SK-N-DZ (cell line): ENCODE measurements at regions not wholly inside any gene's neighbourhood (a gene's known extent, or its start where the extent isn't known, plus 50 kb on each side); places are given as distances from the start of the nearest gene placed in this dataset.
"Not testable (repeated sequence)": the region's sequence is repeated elsewhere in the genome, so short reads cannot be mapped to it uniquely, and the experiment has no call there.

Experiments used
- DNase-seq: peaks from one replicate; pipeline ENCODE4 v3.0.0-alpha.2; 2015; ENCODE audit warnings: low spot score

DNA sequence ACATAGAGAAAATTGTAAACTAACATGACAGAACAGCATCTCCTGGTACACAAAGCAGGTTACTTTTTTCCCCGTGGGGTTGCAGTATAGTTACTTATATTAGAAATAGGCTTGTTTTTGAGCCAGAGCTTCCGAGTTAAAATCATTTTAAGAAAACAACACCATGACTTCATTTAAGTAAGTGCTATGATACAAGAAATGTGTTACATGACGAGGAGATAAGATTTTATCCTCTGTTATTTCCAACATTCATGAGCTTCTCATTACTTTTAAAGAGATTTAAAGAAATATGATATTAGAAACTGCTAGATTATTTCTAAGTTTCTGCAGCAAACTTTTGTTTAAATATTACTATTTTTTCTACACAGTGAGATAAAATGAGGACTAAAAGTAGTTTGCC lies 968.7 kb downstream of the GATA3 start:
- DNase-seq, result no peak

DNA sequence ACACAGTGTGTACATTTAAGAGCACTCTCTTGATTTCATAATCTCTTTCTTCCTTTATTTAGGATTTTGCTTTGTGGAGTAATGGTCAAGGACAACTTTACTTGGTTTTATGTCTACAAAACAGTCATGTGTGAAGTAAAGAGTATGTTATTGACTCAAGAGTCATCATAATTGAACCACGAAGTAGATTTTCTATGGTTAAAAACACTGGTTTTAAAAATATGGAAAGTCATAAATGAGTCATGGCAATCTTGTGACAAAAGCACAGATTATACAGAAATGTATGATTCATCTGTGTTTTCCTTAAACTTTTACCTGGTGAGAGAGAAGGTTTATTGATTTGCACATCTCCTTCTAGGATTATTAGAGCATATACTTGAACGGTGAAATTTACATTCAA lies 969.7 kb downstream of the GATA3 start:
- DNase-seq, result no peak

DNA sequence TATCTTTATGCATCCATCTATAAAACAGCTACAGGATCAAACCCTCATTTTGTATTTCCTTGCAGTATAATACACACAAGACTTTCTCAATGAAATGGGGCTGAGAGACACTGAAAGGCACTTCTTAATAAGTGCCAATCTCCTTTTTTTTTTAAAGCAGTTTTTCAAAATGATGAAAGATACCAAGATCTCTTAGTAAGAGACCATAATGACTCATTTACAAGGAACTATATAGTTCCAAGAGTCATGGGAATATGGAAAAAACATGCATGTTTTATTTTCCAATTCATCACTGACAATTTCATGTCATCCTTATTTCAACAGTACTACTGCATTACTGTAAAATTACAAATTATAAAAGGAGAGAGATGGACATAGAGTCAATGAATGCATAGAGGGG lies 973.7 kb downstream of the GATA3 start:
- no peak for DNase-seq

DNA sequence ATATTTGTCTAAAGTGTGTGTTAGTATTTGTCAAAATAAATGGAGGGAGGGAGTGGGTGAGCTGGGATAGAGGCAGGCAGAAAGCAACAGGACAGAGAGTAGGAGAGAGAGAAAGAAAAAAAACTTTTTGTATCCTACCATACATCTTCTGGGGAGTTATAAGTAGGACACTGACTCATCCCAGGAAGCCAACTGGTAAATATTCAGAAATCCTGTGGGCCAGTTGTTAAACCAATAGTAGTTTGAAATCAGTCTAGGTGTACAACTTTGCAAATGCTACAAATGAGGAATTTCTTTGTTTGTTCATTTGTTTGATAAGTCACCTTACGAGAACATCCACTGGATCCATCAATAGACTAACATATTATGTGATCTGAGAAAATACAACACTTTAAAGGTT lies 980.9 kb downstream of the GATA3 start:
- DNase-seq, result no peak

DNA sequence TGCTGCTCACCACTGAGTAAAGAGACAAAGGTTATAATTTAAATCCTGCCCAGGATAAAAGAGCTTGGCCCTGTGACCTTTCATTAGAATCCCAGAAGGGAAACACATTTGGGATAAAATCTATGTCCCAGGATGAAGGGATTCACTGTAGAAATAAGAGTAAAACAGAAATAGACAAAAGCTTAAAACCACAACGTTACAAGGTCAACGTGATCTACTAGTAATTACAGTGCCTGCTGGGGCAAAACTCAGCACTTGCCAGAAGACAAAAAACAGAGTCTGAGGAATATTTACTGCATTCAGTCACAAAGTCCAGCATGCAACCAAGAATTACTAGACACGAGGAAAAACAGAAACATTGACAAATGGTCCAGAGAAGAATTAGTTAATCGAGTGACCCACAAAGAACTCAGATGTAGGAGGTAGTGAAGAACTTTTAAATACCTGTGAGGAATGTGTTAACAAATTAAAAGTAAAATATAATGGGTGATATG lies 982.3 kb downstream of the GATA3 start:
- DNase-seq, result no peak

DNA sequence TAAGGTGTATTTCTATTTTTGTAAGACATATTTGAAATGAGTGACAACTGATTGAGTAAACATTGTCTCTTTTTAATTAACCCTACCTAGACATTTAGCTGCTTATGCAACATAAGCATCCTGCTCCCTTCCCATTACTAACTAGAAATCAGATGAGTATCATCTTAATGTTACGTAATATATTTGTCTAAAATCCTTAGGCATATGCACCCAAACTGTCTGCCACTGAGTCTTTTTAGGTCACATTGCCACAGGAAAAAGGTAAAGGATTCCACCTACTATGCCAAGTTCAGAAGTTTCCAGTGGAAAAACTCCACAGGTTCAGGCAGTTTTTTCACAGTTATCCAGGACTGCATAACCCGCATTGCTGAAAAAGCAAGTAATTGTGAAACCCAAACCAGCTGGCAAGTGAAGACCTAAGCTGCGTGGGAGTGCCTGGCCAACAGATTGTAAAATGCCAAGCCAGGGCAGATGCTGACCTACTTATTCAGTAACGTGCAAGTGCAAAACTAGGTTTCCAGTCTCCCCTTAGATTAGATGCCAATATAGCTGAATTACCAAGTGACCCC lies 983.7 kb downstream of the GATA3 start:
- no peak for DNase-seq

DNA sequence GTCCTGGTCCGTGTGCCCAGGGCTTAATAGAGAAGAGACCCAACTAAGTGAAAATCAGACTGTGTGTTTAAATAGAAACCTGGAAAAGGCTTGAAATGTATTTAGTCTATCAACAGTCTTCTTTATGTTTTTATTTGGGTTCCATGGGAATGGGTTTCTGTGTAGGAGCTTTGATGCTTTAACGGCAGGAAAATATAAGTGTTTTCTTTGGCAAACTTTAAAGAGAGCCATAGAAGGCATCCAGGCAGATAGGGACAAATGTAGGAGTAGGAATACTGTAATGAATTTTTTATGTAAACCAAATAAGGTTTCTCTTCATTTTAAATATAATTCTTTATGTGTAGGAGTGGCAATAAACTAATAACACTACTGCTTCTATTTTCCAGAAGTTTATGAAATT lies 989.0 kb downstream of the GATA3 start:
- DNase-seq, result no peak

DNA sequence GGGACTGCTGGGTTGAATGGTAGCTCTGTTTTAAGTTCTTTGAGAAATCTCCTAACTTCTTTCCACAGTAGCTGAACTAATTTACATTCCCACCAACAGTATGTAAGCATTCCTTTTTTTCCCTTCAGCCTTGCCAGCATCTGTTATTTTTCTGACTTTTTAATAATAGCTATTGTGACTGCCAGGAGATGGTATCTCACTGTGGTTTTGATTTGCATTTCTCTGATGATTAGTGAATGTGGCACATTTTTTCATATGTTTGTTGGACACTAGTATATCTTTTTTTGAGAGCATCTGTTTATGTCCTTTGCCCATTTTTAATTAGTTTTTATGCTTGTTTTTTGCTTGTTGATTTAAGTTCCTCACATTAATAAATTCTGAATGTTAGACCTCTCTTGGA lies 990.8 kb downstream of the GATA3 start:
- no peak for DNase-seq

DNA sequence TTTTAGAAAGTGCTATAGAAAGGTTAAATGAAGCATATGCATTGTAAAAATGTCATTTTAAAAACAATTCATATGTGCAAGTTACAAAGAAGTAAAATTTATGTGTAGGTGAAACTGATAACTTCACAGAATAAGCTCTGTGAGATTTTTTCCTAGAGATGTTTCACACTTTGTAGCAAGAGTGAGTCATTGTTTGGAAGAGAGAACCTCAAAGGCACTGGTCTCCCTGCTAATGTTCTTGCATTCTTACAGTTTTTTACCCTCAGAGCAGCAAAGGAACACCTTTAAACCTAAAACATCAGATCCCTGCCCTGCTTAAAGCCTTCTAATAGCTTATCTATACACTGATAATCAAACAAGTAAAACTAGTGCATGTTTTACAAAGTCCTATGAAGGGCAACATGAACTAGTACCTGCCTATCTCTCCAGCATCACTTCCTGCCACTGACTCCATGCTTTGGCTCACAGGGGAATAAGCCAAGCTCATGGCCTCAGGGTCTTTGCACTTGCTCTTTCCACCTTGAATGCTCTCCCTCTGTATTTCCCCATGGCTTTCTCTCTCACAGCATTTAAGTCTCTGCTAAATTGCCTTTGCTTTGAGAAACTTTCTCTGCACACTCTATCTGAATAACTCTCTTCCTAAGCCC lies 997.0 kb downstream of the GATA3 start:
- DNase-seq, result no peak

DNA sequence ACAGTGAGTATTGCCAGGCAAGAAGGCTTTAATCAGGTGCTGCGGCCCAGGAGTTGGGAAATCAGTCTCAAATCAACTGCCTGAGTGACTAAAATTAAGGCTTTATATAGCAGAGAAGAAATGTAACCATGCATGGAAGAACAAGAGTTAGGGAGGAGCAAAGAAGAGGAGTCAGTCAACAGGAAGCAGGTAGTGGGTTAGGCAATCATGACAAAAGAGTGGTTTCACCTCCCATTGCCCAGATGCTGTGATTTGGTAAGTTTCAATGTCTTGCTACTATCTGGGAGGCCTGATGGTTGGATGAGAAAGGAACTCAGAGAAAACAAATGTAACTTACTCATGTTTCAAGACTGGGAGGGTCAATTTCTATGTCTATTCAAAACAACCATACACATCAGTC lies 998.3 kb downstream of the GATA3 start:
- DNase-seq, result no peak

DNA sequence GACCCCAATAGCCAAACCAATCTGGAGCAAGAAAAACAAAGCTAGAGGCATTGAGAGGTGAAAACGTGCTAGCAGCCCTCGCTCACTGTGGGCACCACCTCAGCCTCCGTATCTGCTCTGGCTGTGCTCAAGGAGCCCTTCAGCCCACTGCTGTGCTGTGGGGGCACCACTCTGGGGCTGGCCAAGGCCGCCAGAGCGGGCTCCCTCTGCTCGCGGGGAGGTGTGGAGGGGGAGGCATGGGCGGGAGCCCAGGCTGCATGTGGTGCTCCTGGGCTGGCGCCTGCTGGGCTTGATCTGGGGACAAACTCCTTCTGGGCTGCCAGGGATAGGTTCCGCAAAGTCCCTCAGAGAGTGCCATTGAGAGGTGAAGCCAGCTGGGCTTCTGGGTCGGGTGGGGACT lies 1002.0 kb downstream of the GATA3 start:
- DNase-seq, result no peak

DNA sequence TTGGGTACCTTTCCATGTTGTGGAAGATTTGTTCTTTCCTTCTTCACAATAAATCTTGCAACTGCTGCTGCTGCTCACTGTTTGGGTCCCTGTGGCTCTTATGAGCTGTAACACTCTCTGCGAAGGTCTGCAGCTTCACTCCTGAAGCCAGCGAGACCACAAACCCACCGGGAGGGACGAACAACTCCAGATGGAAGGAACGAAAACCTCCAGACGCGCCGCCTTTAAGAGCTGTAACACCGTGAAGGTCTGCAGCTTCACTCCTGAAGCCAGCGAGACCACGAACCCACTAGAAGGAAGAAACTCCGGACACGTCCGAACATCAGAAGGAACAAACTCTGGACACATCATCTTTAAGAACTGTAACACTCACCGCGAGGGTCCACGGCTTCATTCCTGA lies 1002.8 kb downstream of the GATA3 start:
- not testable (repeated sequence) for DNase-seq

DNA sequence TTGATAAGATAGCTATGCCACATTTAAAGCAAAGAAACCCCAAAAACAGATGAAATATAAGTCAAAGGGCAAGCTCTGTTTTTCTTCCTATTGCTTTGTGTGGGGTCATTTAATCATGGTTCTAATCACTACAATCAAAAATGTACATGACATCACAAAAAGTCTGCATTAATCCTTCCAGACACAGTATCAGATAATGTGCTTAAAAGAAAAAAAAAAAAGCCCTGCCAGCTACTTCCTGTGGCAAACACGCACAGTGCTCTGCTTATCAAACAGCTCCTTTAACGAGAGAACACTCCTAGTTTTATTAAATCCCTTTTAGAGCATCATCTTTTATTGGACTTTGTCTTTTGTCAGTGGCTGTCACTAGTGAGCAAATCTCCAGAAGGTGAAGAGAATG lies 1005.8 kb downstream of the GATA3 start:
- DNase-seq, result peak; percentile 84

DNA sequence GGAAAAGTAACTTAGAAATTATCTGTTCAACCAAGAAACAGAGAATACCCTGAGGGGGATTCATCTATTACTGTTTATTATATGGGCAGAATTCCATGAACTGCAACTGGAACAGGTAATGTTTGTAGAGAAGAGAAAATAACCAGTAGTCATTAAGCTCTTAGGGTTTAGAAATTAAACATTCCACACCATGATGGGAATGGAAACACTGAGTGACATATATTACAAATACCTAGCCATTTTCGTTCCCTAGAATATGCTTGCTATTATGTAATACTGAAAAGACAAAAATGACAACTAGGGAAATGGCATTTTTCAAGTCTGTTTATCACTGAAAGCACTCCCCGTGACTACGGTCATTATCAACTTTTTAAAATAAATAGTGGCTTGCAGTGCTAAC lies 1007.4 kb downstream of the GATA3 start:
- DNase-seq, result no peak

DNA sequence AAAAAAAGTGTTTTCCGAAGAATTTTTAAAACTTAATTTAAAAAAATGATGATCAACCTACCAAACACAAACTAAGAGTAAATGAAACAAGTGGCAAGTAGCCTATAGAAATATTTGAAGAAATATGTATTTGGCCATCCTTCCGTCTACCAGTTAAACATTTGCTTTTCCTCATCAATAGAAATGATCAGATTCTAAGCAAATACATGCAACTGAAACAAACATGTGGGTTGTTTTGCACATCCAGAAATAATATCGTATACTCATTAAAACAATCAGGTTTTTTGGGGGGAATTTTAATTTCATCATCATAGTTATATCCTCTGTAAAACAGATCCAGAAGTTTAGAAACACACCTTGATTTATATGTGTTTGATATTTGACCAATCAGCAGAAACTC lies 1011.7 kb downstream of the GATA3 start:
- no peak for DNase-seq

DNA sequence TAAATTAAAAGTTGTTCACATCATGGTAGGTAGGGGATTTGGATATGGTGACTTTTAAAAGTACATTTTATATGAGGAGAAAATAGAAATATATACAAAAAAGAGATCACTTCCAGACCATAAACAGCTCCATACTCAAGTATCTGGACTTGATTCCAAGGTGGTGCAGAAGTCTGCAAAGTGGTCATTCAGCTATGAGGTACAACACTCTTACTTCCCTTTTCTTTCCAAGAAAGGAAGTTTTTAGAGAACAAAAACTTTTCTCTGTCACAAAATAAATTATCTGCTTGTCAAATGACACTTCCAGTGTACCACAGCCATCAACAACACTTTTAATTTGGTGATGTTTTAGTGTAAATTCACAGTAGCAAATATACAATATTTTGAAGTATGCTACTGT lies 1013.5 kb downstream of the GATA3 start:
- DNase-seq, result no peak

DNA sequence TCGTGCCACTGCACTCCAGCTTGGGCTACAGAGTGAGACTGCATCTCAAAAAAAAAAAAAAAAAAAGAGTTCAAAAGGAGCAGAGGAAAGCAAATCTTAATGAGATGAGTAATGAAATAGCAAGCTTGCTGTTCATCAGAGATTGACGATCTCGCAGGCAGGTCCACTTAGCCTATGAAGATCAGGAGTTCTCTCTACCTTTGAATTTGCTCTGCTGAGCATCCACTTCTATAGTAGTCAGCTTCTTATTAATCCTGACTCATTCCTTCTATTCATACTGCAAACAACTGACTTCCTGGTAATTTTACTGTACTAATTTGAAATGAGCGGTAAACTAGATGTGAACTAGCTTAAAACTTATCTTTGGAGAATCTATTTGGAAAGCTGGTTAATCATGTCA lies 1014.6 kb downstream of the GATA3 start:
- DNase-seq, result no peak

DNA sequence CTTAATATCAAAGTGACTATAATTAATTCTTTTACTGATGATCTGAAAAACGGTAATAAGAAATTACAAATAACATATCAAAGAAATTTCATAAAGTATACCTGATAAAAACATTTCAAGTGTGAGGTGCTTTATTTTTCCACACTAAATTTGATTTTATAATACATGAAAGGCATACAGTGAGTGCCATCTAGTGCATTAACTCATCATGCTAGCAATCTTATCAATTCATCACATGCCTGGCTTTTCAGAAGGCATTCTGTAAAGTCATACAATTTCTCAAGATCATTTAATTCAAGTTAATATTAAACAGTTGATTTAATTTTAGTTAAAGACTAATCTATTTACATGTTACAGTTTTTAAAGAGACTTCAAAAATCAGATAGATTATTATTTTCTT lies 1020.9 kb downstream of the GATA3 start:
- no peak for DNase-seq

DNA sequence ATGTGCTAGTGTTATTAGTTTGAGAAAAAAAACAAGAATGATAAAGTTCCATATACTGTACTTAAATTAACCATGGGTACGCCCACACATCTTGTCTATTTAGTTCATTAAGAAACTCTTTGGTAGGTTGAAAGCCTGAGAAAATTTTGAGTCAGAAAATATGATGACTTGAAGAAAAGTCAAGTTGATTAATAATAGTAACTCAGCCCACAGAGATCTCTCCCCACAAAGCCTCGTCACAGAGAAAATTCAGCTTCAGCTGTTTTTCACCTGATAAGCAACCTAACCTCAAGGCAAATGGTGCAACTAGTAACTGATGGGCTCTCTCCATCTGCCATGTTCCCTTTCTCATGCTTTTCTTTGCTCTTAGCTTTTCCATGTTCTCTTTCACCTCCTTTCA lies 1021.6 kb downstream of the GATA3 start:
- DNase-seq, result no peak

DNA sequence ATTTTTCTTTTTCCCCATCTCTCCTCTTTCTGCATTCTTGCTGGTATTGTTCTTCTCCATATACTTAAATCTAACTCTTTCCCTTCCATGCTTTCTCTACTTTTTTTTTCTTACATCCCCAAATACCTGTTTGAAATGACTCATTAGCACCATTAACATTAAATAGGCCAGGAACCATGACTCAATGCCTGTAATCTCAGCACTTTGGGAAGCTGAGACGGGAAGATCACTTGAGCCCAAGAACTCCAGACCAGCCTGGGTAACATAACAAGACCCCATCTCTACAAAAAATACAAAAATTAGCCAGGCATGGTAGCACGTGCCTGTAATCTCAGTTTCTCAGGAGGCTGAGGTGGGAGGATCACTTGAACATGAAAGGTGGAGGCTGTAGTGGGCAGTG lies 1026.8 kb downstream of the GATA3 start:
- DNase-seq, result no peak

DNA sequence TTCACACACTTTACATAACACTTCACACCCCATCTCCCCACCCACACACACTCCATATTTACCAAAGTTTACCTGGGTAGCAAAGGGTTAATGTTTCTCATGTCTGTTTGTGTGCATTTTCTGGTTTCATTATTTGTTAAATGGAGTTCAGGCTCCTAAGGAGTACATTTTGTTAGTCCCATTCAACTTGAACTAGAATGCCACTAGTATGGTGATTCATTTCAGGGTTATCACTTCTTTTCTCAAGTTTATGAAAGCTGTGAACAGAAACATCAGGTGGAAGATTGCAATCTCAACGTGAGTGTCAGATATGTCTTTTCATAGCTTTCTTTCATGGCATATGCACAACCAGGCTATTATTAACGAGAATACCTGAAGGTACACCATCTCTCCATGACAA lies 1027.5 kb downstream of the GATA3 start:
- no peak for DNase-seq

DNA sequence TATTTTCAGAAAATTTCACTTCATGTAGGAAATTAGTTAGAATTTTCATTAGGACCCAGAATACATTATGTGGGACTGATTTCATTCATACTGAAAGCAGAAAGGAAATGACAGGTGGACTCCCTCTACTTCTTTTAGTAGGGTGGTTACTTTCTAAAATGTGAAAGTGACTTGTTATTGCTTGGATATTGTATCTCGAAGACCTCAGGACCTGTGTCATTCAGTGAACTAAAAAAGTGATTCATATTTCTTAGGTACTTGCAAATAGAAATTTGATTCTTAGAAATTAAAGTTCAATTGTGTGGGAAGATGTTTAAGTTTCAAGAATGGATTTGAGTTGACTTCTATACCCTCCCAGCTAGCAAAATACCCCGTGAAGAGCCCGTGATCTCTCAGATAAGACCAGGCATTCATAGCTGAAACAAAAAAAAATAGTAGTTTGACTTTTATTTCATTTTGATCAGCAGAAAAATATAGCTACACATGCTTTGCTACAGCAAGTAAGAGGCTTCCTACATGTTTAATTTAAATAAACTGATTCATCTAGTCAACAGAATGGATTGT lies 1037.1 kb downstream of the GATA3 start:
- DNase-seq, result no peak

DNA sequence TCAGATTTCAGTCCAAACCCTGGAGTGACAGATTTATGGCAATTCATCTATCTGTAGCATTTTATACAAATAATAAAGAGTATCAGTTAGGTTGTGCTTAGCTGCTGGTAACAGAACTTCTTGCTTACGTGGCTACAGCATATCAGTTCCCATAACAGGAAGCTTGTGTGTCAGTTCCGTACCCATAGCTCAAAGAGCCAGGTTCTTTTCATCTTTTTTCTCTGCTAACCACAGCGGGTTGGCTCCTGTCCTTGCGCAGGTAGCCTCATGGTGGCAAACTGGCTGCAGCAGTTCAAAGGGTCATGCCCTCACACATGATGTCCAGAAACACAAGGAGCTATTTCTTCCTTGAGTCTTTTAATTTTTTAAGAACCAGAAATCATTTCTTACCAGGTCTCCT lies 1041.8 kb downstream of the GATA3 start:
- no peak for DNase-seq
